ENCODE measurements at regions not wholly inside any gene's neighbourhood (a gene's known extent, or its start where the extent isn't known, plus 50 kb on each side); places are given as distances from the start of the nearest gene placed in this dataset.

- TF ChIP-seq CTCF (IDR thresholded peaks at IDR 0.05) = no peak
Observed at GRCh38 chr12:91357381-91357780, 174.8 kb upstream of the DCN start.

- no peak for TF ChIP-seq CTCF (IDR thresholded peaks at IDR 0.05)
Observed at GRCh38 chr12:91356405-91356804, 173.8 kb upstream of the DCN start.

GRCh38 chr12:91355150-91356006, 172.8 kb upstream of the DCN start:
- peak; percentile 90 for TF ChIP-seq CTCF (IDR thresholded peaks at IDR 0.05)

- TF ChIP-seq CTCF (IDR thresholded peaks at IDR 0.05) = no peak
Observed at GRCh38 chr12:91353266-91353665, 170.6 kb upstream of the DCN start.

- TF ChIP-seq CTCF (IDR thresholded peaks at IDR 0.05) = no peak
Observed at GRCh38 chr12:91349476-91349875, 166.9 kb upstream of the DCN start.

GRCh38 chr12:91347481-91348214, 165.0 kb upstream of the DCN start:
- no peak for TF ChIP-seq CTCF (IDR thresholded peaks at IDR 0.05)

GRCh38 chr12:91346827-91347226, 164.2 kb upstream of the DCN start:
- no peak for TF ChIP-seq CTCF (IDR thresholded peaks at IDR 0.05)
